IPS-NIHi11 (cell line): ENCODE measurements at regions not wholly inside any gene's neighbourhood (a gene's known extent, or its start where the extent isn't known, plus 50 kb on each side); places are given as distances from the start of the nearest gene placed in this dataset.
"Not testable (repeated sequence)": the region's sequence is repeated elsewhere in the genome, so short reads cannot be mapped to it uniquely, and the experiment has no call there.

Experiments
- DNase-seq: peaks from one replicate; pipeline ENCODE4 v3.0.0; 2012; ENCODE audit warnings: mixed read lengths, low spot score

GRCh38 chr9:25913806-25914205 lies 235.6 kb upstream of the TUSC1 start:
- no peak for DNase-seq

DNA sequence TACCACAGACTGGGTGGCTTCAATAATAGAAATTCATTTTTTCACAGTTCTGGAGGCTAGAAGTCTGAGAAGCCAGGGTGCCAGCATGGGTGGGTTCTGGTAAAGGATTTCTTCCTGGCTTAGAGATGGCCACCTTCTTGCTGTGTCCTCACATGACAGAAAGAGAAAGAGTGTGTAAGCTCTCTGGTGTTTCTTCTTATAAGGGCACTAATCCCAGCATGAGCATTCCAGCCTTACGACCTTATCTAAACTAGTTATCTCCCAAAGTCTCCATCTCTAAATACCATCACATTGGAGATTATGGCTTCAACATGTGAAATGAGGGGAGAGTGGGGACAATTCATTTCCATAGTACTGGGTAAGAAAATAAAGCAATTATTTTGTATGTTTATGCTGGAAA lies 226.5 kb upstream of the TUSC1 start:
- DNase-seq, result no peak

- DNase-seq, result no peak
Observed at GRCh38 chr9:25891527-25891926, 213.3 kb upstream of the TUSC1 start.

DNA sequence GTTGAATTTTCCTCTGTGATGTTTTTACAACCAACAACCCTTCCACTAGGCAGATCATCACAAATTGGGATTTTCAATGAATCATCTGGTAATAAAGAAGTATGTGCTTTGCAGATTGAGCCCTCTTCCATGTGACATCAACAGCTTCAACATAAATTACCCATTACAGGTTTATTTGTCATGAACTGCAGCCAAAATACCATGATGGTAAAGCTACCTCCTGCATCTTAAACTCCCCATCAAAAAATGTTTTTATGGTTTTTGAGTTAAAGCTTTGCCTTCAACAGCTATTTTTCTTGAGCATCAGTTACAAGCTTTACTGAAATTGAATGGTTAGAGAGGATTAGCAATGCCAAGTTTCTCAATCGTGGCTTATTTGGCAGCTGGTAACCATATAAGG lies 211.4 kb upstream of the TUSC1 start:
- no peak for DNase-seq

DNA sequence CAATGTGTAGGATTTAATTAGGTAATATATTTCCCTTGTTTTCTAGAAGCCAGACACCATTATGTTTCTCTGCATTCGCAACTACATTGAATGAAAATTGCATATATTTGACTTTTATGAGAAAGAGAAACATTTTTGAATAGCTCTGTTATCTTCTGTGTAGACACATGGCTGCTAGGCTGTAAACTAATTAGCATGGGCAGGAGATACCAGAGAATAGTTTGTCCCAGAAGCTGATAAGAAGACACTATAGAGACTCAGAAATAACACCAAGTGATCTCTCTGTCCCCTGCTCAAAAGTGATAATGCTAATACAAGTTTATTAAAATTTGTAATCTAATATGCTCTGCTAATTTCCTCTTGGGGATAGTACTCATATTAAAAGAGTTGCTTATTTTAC lies 198.0 kb upstream of the TUSC1 start:
- no peak for DNase-seq

DNA sequence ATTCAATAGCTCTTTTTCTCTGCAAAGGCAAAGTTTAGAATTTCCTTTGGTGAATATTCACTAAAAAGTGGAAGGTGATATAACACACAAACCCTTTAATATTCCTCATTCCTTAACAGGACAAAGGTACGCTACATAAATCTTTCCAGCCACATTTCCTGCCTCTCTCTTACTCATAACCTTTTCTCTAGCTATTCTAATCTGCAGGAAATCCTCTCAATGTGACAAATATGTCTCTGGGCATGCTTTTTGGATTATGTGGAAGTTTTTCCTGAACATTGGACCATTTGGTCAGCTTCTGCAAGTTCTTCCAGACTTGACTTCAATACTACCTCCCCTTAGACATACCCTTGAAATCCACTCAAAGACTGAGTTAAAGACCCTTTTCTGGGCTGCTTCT lies 186.3 kb upstream of the TUSC1 start:
- DNase-seq, result no peak

DNA sequence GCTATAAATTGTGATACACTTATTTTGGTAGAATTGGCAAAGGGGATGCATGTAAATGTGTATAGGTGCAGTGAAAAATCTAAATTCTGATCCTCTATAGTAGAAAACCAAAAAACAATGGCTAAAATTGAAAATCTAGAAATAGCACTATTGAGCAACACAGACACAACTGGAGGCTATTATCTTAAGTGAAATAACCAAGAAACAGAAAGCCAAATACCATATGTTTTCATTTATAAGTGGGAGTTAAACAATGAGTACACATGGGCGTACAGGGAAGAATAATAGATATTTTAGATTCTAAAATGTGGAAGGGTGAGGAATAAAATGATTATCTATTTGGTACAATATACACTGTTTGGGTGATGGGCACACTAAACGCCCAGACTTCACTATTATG lies 183.2 kb upstream of the TUSC1 start:
- no peak for DNase-seq

- DNase-seq, result no peak
Observed at GRCh38 chr9:25857147-25857546, 178.9 kb upstream of the TUSC1 start.

GRCh38 chr9:25850803-25851202 lies 172.6 kb upstream of the TUSC1 start:
- DNase-seq, result no peak

- DNase-seq, result no peak
Observed at GRCh38 chr9:25845867-25846266, 167.6 kb upstream of the TUSC1 start.

- DNase-seq, result no peak
Observed at GRCh38 chr9:25830381-25830780, 152.1 kb upstream of the TUSC1 start.

- no peak for DNase-seq
Observed at GRCh38 chr9:25827626-25828025, 149.4 kb upstream of the TUSC1 start.

GRCh38 chr9:25816439-25816838 lies 138.2 kb upstream of the TUSC1 start:
- DNase-seq, result no peak

DNA sequence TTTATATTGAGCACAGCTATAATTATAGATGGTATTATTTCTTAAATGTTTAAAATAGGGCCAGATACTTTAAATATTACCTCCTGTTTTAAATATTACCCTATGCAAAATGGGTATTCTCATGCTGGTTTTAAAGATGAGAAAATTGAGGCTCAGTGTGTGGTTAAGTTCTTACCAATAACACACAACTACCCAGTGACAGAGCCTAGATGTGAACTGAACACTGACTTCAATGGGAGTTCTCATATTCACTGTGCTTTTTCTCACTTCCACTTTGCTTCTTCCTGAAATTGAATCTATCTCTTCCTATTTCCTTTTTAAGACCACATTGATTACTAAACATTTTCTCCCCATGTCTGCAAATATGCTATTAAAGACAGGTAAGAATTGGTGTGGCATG lies 135.8 kb upstream of the TUSC1 start:
- no peak for DNase-seq

- no peak for DNase-seq
Observed at GRCh38 chr9:25813478-25813877, 135.2 kb upstream of the TUSC1 start.

DNA sequence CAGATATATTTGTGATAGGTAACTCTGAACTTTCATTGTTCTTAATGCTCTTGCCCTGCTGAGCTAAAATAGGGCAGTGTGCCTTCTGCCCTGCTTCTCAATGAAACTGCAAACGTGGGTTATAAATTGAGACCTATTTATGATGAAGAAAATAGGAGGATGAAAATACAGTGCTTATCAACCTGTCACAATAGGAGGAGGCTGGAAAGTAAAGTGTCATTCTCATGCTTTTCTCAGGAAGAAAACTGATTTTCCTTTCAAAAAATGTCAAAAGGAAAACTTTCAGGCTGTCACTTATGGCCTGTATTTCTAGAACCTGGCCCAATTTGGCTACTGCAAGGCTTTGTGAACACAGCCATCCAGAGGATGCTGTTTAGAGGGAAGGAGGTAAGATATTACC lies 130.3 kb upstream of the TUSC1 start:
- no peak for DNase-seq

GRCh38 chr9:25804856-25805255 lies 126.6 kb upstream of the TUSC1 start:
- no peak for DNase-seq

DNA sequence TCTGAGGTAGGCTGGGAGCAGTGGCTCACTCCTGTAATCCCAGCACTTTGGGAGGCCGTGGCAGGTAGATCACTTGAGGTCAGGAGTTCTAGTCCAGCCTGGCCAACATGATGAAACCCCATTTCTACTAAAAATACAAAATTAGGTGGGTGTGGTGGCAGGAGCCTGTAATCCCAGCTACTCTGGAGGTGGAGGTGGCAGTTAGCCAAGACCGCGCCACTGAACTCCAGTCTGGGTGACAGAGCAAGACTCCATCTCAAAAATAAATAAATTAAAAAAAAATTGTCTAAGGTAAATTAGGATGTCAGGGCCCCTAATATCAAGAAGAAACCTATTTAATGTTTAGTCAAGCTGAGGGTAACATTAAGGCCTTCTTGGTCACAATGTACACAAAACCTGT lies 123.7 kb upstream of the TUSC1 start:
- not testable (repeated sequence) for DNase-seq

DNA sequence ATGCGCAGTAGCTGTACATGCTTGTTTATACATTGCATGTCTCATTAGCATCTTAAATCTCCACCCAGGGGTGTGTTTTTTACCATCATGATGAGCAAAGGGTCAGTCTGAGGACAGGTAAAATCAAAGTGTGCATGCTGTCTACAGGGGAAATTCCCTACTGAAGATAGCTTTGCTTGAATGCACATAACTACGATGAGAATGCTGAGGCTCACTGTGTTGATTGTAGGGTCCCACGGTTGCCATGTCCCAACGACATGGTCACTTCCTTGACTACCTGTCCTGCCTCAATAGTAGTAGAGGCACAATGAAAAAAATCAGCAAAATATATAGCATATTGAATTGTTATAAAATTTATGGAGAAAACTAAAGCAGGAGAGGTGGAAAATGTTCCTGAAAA lies 95.6 kb upstream of the TUSC1 start:
- DNase-seq, result no peak

DNA sequence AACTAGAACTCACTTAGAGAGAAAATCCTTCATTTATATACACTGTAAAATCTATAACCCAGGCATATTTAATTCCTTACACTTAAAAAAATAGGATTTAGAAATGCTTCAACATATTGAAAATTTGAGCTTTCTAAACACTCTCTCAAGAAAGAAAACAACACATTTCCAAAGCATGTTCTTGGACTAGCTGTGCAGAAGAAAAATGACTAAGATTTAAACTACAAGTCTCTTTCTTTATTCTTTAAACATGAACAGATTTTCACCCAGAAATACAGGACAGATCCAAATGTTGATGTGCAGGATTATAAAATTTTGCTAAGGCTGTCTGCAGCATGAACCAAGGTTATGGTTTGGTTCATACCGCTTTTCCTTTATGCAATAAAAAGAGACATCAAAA lies 77.7 kb upstream of the TUSC1 start:
- no peak for DNase-seq

GRCh38 chr9:25752398-25752797 lies 74.2 kb upstream of the TUSC1 start:
- no peak for DNase-seq

DNA sequence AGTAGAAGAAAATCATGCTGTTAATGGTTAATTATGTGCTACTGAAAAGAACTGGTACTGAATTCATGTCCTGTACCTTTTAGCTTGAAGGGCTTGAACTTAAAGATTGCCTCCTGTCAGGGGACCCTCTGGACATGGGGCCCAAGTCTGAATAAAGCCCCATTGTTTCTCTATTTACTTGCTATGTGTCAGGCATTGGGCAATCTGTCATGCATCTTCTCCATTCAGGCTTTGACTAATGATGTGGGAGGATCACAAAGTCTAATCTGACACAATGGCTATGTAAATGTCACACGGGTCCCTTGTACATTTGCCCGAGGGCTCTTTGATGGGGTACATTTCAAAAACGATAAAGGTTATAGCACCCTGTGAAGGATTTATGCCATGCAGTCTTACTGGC lies 64.0 kb upstream of the TUSC1 start:
- no peak for DNase-seq

GRCh38 chr9:25733336-25733982 lies 55.2 kb upstream of the TUSC1 start:
- no peak for DNase-seq

DNA sequence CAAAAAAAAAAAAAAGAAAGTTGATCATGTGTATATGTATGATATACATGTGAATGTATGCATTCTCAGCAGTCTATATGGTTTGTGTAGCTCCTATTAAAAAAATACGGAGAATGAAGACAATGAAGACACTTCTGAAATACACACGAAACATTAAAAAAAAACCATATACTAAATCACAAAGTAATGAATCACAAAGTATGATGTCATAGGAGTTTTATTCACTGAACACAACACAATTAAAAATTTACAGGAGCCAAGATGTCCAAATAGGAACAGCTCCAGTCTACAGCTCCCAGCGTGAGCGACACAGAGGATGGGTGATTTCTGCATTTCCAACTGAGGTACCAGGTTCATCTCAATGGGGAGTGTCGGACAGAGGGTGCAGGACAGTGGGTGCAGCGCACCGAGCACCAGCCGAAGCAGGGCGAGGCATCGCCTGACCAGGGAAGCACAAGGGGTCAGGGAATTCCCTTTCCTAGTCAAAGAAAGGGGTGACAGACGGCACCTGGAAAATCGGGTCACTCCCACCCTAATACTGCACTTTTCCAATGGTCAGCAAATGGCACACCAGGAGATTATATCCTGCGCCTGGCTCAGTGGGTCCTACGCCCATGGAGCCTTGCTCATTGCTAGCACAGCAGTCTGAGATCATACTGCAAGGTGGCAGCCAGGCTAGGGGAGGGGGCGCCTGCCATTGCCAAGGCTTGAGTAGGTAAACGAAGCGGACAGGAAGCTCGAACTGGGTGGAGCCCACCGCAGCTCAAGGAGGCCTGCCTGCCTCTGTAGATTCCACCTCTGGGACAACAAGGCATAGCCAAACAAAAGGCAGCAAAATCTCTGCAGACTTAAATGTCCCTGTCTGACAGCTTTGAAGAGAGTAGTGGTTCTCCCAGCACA lies 53.9 kb upstream of the TUSC1 start:
- not testable (repeated sequence) for DNase-seq
